H1 (cell line): ENCODE measurements at regions not wholly inside any gene's neighbourhood (a gene's known extent, or its start where the extent isn't known, plus 50 kb on each side); places are given as distances from the start of the nearest gene placed in this dataset.

Source experiments
- EGR1 ChIP-seq: IDR thresholded peaks from 2 replicates; pipeline ENCODE4 v1.6.1; 2011; ENCODE audit warnings: low read depth, low read length, borderline replicate concordance
- EP300 ChIP-seq, 2 experiments: IDR thresholded peaks; 1 replicate in 1 of 2; 2 replicates in 1 of 2; pipeline ENCODE4 v1.6.1; 2011 to 2012; ENCODE audit warnings: low read depth in 2 of 2, low read length in 2 of 2, mild to moderate bottlenecking in 2 of 2, borderline replicate concordance in 1 of 2, inconsistent platforms in 1 of 2, moderate library complexity in 1 of 2
- GABPA ChIP-seq: IDR thresholded peaks from 2 replicates; pipeline ENCODE4 v1.6.1; 2011; ENCODE audit warnings: mild to moderate bottlenecking, low read length, moderate library complexity, borderline replicate concordance; ENCODE audit not compliant: insufficient read depth
- POLR2A ChIP-seq, 2 experiments: IDR thresholded peaks; 1 replicate in 1 of 2; 2 replicates in 1 of 2; pipeline ENCODE4 v1.6.1; 2011; ENCODE audit warnings: low read depth in 2 of 2, low read length in 2 of 2, mild to moderate bottlenecking in 2 of 2; ENCODE audit errors: control extremely low read depth in 1 of 2
- RBBP5 ChIP-seq: IDR thresholded peaks from 2 replicates; pipeline ENCODE4 v1.7.1; 2012; ENCODE audit warnings: low read depth, mild to moderate bottlenecking, inconsistent platforms, low read length, moderate library complexity, borderline replicate concordance

DNA sequence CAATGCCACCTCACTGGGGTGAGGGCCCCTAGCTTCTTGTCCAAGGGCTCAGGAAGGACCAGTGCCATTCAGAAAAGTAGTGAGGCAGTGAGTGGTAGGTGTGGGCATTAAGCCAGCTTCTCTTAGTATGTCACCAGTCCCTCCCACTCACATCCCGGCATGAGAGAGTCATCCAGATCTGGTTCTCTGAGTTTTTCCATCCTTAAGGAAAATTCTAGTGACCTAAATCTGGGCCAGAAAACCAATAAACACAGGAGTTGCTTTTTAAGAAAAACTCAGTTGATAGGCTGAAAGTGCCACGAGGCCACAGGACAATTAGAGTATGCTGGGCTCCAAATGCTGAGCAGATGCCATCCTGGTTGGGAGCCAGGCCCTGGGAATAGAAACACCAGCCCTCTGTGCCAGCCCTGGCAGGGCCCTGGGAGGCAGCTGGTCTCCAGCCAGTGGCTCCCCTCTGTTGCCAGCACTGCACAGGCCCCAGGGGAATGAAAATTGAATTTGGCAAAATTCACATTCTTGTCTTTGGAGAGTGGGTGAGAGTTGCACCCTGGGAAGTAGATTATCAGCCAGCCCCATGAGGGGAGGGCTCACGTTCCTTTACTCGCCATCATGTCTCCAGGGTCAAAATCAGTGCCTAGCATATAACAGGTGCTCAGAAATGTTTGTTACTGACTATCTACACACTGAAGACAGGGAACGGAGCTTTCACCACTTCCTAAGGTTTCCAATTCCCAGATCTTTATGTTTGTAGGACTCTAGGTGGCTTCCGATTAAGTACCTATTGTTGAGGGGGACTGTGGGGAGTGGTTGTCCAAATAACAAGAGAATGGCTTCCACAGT, 52.8 kb downstream of the FAM43A start (continued):
- TF ChIP-seq GABPA (no peak), POLR2A (IDR thresholded peaks at IDR 0.05; ENCODE audit: control extremely low read depth in 1 of 2, low read depth in 2 of 2, low read length in 2 of 2) (no peak), RBBP5 (no peak), EGR1 (no peak), EP300 (IDR thresholded peaks at IDR 0.05; ENCODE audit: borderline replicate concordance in 1 of 2, low read depth in 2 of 2, low read length in 2 of 2) (no peak)
